Neural crest cell (in vitro differentiated cells): ENCODE measurements at regions not wholly inside any gene's neighbourhood (a gene's known extent, or its start where the extent isn't known, plus 50 kb on each side); places are given as distances from the start of the nearest gene placed in this dataset.
"Not testable (repeated sequence)": the region's sequence is repeated elsewhere in the genome, so short reads cannot be mapped to it uniquely, and the experiment has no call there.

Experiments
- DNase-seq: peaks from one replicate; pipeline ENCODE4 v3.0.0; 2021; ENCODE audit warnings: low read depth, mixed read lengths, low spot score
- H3K27ac Mint-ChIP-seq: one replicate; pipeline ENCODE4 v1.8.0; 2021; ENCODE audit warnings: mild to moderate bottlenecking, mixed read lengths; ENCODE audit not compliant: unreplicated experiment
- H3K27me3 Mint-ChIP-seq: 2 replicates; pipeline ENCODE4 v1.8.0; 2021; ENCODE audit warnings: low read depth, mild to moderate bottlenecking, mixed read lengths
- H3K36me3 Mint-ChIP-seq: 2 replicates; pipeline ENCODE4 v1.8.0; 2021; ENCODE audit warnings: low read depth, mild to moderate bottlenecking, mixed read lengths
- H3K4me1 Mint-ChIP-seq: 2 replicates; pipeline ENCODE4 v1.8.0; 2021; ENCODE audit warnings: mixed read lengths
- H3K4me3 Mint-ChIP-seq: one replicate; pipeline ENCODE4 v1.8.0; 2021; ENCODE audit warnings: mild to moderate bottlenecking, mixed read lengths
- H3K9me3 Mint-ChIP-seq: 2 replicates; pipeline ENCODE4 v1.8.0; 2021; ENCODE audit warnings: mixed read lengths
- CTCF ChIP-seq: fragments of 200-600 bp; sonication (generic); conservative IDR thresholded peaks from 2 replicates; pipeline ENCODE4 v1.5.0; 2021; ENCODE audit warnings: antibody characterized with exemption, mild to moderate bottlenecking

GRCh38 chr7:53238021-53238605, 202.7 kb downstream of the POM121L12 start:
- DNase-seq = no peak
- no peak for TF ChIP-seq CTCF
- Mint-ChIP-seq H3K9me3 (peaks cover 4% of the 10 kb centered on the region), H3K4me3 (no peak overlapping the region), H3K36me3 (no peaks in the 10 kb centered on the region), H3K27ac (no peak overlapping the region), H3K4me1 (peaks cover 3% of the 10 kb centered on the region), H3K27me3 (no peaks in the 10 kb centered on the region)

DNA sequence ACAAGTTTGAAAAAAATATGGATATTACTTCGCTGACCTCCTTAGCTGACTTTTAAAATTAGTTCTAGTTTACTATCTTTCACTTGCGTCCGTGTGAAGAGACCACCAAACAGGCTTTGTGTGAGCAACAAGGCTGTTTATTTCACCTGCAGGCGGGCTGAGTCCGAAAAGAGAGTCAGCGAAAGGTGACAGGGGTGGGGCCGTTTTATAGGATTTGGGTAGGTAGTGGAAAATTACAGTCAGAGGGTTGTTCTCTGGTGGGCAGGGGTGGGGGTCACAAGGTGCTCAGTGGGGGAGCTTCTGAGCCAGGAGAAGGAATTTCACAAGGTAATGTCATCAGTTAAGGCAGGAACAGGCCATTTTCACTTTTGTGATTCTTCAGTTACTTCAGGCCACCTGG, 203.7 kb downstream of the POM121L12 start:
- H3K36me3 Mint-ChIP-seq, H3K4me3 Mint-ChIP-seq, H3K4me1 Mint-ChIP-seq, H3K27me3 Mint-ChIP-seq, H3K27ac Mint-ChIP-seq, DNase-seq, H3K9me3 Mint-ChIP-seq: not testable (repeated sequence)

- no peak overlapping the region for H3K4me3 Mint-ChIP-seq
- no peaks in the 10 kb centered on the region for H3K9me3 Mint-ChIP-seq
- TF ChIP-seq CTCF = no peak
- H3K36me3 Mint-ChIP-seq = no peaks in the 10 kb centered on the region
- DNase-seq = no peak
- peaks cover 3% of the 10 kb centered on the region for H3K4me1 Mint-ChIP-seq
- no peaks in the 10 kb centered on the region for H3K27me3 Mint-ChIP-seq
- H3K27ac Mint-ChIP-seq = no peak overlapping the region
Measured at GRCh38 chr7:53245721-53246120, 210.3 kb downstream of the POM121L12 start.

GRCh38 chr7:53246957-53247356, 211.5 kb downstream of the POM121L12 start:
- no peaks in the 10 kb centered on the region for H3K9me3 Mint-ChIP-seq
- no peaks in the 10 kb centered on the region for H3K4me1 Mint-ChIP-seq
- no peaks in the 10 kb centered on the region for H3K36me3 Mint-ChIP-seq
- H3K27ac Mint-ChIP-seq = no peak overlapping the region
- no peak overlapping the region for H3K4me3 Mint-ChIP-seq
- H3K27me3 Mint-ChIP-seq = no peaks in the 10 kb centered on the region
- no peak for TF ChIP-seq CTCF
- no peak for DNase-seq

DNA sequence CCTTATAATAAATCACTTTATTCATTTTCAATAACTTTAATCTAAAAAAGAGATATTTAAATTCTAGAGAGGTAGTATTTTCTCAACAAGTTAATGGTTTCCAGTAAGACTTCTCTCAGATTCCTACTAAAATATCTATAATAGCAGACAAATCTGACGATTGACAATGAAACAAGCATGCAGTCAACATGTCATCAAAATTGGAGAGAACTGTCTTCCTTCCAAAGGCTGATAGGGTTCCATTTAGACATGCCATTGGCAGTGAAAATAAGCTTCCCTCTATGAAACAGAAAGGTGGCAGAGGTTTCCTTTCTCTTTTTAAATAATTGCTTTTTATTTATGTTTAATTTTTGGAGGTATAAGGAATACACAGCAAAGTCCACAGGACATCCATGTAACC, 217.1 kb downstream of the POM121L12 start:
- no peaks in the 10 kb centered on the region for H3K27me3 Mint-ChIP-seq
- H3K36me3 Mint-ChIP-seq = no peaks in the 10 kb centered on the region
- H3K4me1 Mint-ChIP-seq = no peaks in the 10 kb centered on the region
- no peak for DNase-seq
- peaks cover 11% of the 10 kb centered on the region for H3K9me3 Mint-ChIP-seq
- no peak overlapping the region for H3K4me3 Mint-ChIP-seq
- H3K27ac Mint-ChIP-seq = no peak overlapping the region
- TF ChIP-seq CTCF = no peak

DNA sequence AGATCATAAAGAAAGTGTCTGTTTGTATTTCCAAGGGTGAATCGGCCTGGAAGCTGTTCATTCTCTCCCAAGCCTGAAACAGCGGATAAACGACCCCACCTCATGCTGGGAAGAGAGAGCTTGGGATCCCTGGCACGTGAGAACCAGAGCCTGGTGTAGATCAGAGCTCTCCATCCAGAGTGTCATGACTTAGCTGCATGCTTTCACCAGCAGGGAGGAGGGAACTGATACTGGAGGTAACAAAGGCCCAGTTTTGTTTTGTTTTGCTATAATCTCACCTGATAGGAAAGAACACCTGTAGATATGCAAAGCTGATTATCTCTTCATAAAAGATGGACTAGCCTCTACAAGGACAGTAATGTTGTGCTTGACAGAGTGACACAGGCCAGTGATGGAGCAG, 236.6 kb downstream of the POM121L12 start:
- Mint-ChIP-seq H3K27ac (no peak overlapping the region), H3K36me3 (no peaks in the 10 kb centered on the region), H3K4me1 (no peaks in the 10 kb centered on the region), H3K4me3 (no peak overlapping the region), H3K27me3 (no peaks in the 10 kb centered on the region), H3K9me3 (no peaks in the 10 kb centered on the region)
- no peak for TF ChIP-seq CTCF
- DNase-seq = no peak
